VCaP (cell line): ENCODE measurements at regions not wholly inside any gene's neighbourhood (a gene's known extent, or its start where the extent isn't known, plus 50 kb on each side); places are given as distances from the start of the nearest gene placed in this dataset.
A peak's percentile ranks its signal among the peaks of the same experiment; 100 is the strongest.
"Not testable (repeated sequence)": the region's sequence is repeated elsewhere in the genome, so short reads cannot be mapped to it uniquely, and the experiment has no call there.

Experiments
- H3K27ac ChIP-seq: fragments of 450-650 bp; 2 replicates; pipeline ENCODE4 v1.5.1; 2017
- TF ChIP-seq, protein P1 (sequence below): fragments of 450-650 bp; conservative IDR thresholded peaks from 2 replicates; pipeline ENCODE4 v1.5.1; 2017; ENCODE audit warnings: mild to moderate bottlenecking, moderate library complexity

- TF ChIP-seq, protein P1, sequence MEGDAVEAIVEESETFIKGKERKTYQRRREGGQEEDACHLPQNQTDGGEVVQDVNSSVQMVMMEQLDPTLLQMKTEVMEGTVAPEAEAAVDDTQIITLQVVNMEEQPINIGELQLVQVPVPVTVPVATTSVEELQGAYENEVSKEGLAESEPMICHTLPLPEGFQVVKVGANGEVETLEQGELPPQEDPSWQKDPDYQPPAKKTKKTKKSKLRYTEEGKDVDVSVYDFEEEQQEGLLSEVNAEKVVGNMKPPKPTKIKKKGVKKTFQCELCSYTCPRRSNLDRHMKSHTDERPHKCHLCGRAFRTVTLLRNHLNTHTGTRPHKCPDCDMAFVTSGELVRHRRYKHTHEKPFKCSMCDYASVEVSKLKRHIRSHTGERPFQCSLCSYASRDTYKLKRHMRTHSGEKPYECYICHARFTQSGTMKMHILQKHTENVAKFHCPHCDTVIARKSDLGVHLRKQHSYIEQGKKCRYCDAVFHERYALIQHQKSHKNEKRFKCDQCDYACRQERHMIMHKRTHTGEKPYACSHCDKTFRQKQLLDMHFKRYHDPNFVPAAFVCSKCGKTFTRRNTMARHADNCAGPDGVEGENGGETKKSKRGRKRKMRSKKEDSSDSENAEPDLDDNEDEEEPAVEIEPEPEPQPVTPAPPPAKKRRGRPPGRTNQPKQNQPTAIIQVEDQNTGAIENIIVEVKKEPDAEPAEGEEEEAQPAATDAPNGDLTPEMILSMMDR: no peak
These were observed 186.2 kb upstream of the RASGRP1 start for GRCh38 chr15:38750786-38751185.

DNA sequence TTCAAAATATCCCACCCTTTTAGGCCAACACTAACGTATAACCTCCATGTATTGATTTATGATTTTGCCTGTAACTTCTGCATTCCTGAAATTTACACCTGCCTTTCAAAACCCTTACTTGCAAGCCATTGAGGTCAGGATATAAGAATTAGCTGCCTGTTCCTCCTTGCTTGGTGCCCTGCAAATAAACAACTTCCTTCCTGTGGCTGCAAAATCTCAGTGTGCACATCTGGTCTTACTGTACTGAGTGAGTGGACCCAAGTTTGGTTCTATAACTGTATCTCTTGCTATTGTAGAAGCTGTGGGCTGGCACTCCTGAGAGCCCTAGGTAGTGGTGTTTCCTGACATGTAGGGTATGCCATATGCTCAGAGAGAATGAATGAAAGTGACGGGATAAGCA is 191.1 kb upstream of the RASGRP1 start:
- TF ChIP-seq, protein P1: no peak
- H3K27ac ChIP-seq: no peak overlapping the region

More at GRCh38 chr15:38750786-38751185, 186.2 kb upstream of the RASGRP1 start:
- no peak overlapping the region; the same call in 1 of the 2 replicates for H3K27ac ChIP-seq

DNA sequence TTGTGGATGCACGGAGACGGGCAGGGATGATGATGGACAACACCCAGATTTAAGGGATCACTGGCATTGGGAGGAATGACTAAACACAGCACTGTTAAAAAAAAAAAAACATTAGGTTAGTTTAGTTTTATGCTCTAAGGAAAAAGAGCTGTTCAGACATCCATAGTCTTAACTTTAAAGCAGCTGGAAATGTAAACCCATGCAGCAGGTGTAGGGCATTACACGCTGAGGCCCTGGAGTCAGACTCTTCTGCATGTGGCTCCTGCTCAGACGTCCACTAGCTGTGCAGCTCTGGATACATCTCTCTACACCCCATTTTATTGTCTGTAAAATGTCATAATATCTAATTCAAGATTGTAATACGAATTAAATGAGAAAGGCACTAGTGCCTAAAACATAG is 191.8 kb upstream of the RASGRP1 start:
- TF ChIP-seq, protein P1: no peak
- H3K27ac ChIP-seq: no peak overlapping the region

DNA sequence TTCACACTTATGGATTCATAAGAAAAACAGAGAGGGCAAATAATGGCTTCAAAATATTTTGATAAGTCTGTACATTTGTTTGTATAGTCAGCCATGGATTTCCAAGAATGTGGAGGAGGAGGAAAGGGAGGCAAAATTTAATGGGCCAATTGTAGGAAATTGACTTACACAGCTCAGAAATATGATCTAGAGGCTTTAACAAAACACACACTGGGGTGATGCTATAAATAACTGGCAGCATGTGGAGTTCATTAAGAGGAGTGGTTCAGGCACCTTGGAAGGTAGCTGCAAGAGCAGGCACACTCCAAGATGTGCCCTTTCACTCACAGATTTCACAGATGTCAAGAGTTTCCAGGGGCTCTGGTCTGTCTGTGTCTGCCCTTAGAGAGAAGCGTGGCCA is 193.4 kb upstream of the RASGRP1 start:
- no peak overlapping the region for H3K27ac ChIP-seq
- TF ChIP-seq, protein P1: no peak

- TF ChIP-seq, protein P1: no peak
- no peak overlapping the region for H3K27ac ChIP-seq
These were observed 197.1 kb upstream of the RASGRP1 start for GRCh38 chr15:38761681-38762080.

- TF ChIP-seq, protein P1: peak; percentile 5; the same call in 1 of the 2 replicates
- no peak overlapping the region for H3K27ac ChIP-seq
These were observed 204.4 kb upstream of the RASGRP1 start for GRCh38 chr15:38768970-38769369.

DNA sequence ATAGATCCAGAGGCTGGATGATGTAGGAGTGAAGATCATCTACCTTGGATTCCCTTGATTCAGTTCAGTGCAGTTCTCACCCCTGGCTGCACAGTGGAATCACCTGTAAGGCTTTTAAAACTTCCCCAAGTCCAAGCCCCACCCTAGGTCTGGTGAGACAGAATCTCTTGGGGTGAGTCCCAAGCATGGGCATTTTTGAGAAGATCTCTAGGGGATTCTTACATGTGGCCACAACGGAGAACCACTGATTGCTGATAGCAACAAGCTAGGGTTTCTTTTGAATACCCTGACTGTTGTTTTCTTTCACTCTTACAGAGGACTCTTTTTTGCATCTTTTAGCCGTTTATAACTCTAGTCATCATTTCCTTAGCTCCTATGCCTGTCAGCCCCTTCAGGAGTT is 204.9 kb upstream of the RASGRP1 start:
- TF ChIP-seq, protein P1: no peak
- H3K27ac ChIP-seq: no peak overlapping the region

- not testable (repeated sequence) for H3K27ac ChIP-seq
These were observed 209.5 kb upstream of the RASGRP1 start for GRCh38 chr15:38774076-38774475.
